ENCODE measurements at regions not wholly inside any gene's neighbourhood (a gene's known extent, or its start where the extent isn't known, plus 50 kb on each side); places are given as distances from the start of the nearest gene placed in this dataset.

GRCh38 chr3:168336276-168336675 is 240.6 kb upstream of the GOLIM4 start:
- Histone ChIP-seq H3K4me3 (no peak overlapping the region), H3K9me3 (no peaks in the 10 kb centered on the region), H3K36me3 (no peaks in the 10 kb centered on the region), H3K4me1 (ENCODE audit: control insufficient read depth in 1 of 2, low read depth in 2 of 2) (no peaks in the 10 kb centered on the region), H3K27me3 (replicated peaks; ENCODE audit: insufficient read depth) (no peaks in the 10 kb centered on the region), H3K27ac (no peak overlapping the region)
- ATAC-seq (ENCODE audit: insufficient number of reproducible peaks, low FRiP score, low read depth) (no peak), DNase-seq (ENCODE audit: low spot score) (no peak)
- TF ChIP-seq CTCF (IDR thresholded peaks at IDR 0.05) = no peak

GRCh38 chr3:168333410-168333935 is 237.7 kb upstream of the GOLIM4 start:
- Histone ChIP-seq H3K4me1 (ENCODE audit: control insufficient read depth in 1 of 2, low read depth in 2 of 2) (no peaks in the 10 kb centered on the region), H3K9me3 (no peaks in the 10 kb centered on the region), H3K4me3 (no peak overlapping the region), H3K36me3 (no peaks in the 10 kb centered on the region), H3K27me3 (replicated peaks; ENCODE audit: insufficient read depth) (no peaks in the 10 kb centered on the region), H3K27ac (no peak overlapping the region)
- no peak for ATAC-seq (ENCODE audit: insufficient number of reproducible peaks, low FRiP score, low read depth)
- DNase-seq (ENCODE audit: low spot score) = no peak
- no peak for TF ChIP-seq CTCF (IDR thresholded peaks at IDR 0.05)

- H3K27me3 ChIP-seq (replicated peaks; ENCODE audit: insufficient read depth) = no peaks in the 10 kb centered on the region
- ATAC-seq (ENCODE audit: insufficient number of reproducible peaks, low FRiP score, low read depth) = no peak
Observed at GRCh38 chr3:168331756-168332155, 236.0 kb upstream of the GOLIM4 start.

GRCh38 chr3:168330983-168331382 is 235.3 kb upstream of the GOLIM4 start:
- ATAC-seq (ENCODE audit: insufficient number of reproducible peaks, low FRiP score, low read depth) (no peak), DNase-seq (ENCODE audit: low spot score) (no peak)
- H3K36me3 ChIP-seq = no peaks in the 10 kb centered on the region
- H3K4me1 ChIP-seq (ENCODE audit: control insufficient read depth in 1 of 2, low read depth in 2 of 2) = no peaks in the 10 kb centered on the region
- H3K27ac ChIP-seq = no peak overlapping the region
- TF ChIP-seq CTCF (IDR thresholded peaks at IDR 0.05) = no peak
- no peaks in the 10 kb centered on the region for H3K9me3 ChIP-seq
- no peaks in the 10 kb centered on the region for H3K27me3 ChIP-seq (replicated peaks; ENCODE audit: insufficient read depth)
- no peak overlapping the region for H3K4me3 ChIP-seq

More at GRCh38 chr3:168331756-168332155, 236.0 kb upstream of the GOLIM4 start:
- Histone ChIP-seq H3K27ac (no peak overlapping the region), H3K4me1 (ENCODE audit: control insufficient read depth in 1 of 2, low read depth in 2 of 2) (no peaks in the 10 kb centered on the region), H3K9me3 (no peaks in the 10 kb centered on the region), H3K4me3 (no peak overlapping the region), H3K36me3 (no peaks in the 10 kb centered on the region)
- no peak for TF ChIP-seq CTCF (IDR thresholded peaks at IDR 0.05)
- DNase-seq (ENCODE audit: low spot score) = no peak

- Histone ChIP-seq H3K9me3 (no peaks in the 10 kb centered on the region), H3K36me3 (no peaks in the 10 kb centered on the region), H3K4me3 (no peak overlapping the region), H3K27ac (no peak overlapping the region), H3K4me1 (ENCODE audit: control insufficient read depth in 1 of 2, low read depth in 2 of 2) (no peaks in the 10 kb centered on the region), H3K27me3 (replicated peaks; ENCODE audit: insufficient read depth) (no peaks in the 10 kb centered on the region)
- ATAC-seq (ENCODE audit: insufficient number of reproducible peaks, low FRiP score, low read depth) (no peak), DNase-seq (ENCODE audit: low spot score) (no peak)
- no peak for TF ChIP-seq CTCF (IDR thresholded peaks at IDR 0.05)
Observed at GRCh38 chr3:168327856-168328255, 232.1 kb upstream of the GOLIM4 start.
